ENCODE measurements at regions not wholly inside any gene's neighbourhood (a gene's known extent, or its start where the extent isn't known, plus 50 kb on each side); places are given as distances from the start of the nearest gene placed in this dataset.

- TF ChIP-seq ARNTL (CRISPR knock-in tag; IDR thresholded peaks at IDR 0.05; ENCODE audit: borderline replicate concordance, low read depth) = no peak
- TF ChIP-seq ZFP30 (CRISPR knock-in tag; IDR thresholded peaks at IDR 0.05) = no peak
- no peak for TF ChIP-seq ISL1 (CRISPR knock-in tag; IDR thresholded peaks at IDR 0.05)
- TF ChIP-seq ZFP3 (CRISPR knock-in tag; IDR thresholded peaks at IDR 0.05) = no peak
- TF ChIP-seq CSRNP3 (CRISPR knock-in tag; IDR thresholded peaks at IDR 0.05) = no peak
- no peak for TF ChIP-seq PATZ1 (CRISPR knock-in tag; IDR thresholded peaks at IDR 0.05; ENCODE audit: borderline replicate concordance)
- no peak for TF ChIP-seq ZNF70 (CRISPR knock-in tag; IDR thresholded peaks at IDR 0.05)
- TF ChIP-seq GLIS3 (CRISPR knock-in tag; IDR thresholded peaks at IDR 0.05) = no peak
- TF ChIP-seq CREB5 (CRISPR knock-in tag; IDR thresholded peaks at IDR 0.05; ENCODE audit: low read depth) = no peak
These were observed 545.3 kb downstream of the PLA2G4A start for GRCh38 chr1:187374082-187374481.

All from SK-N-SH treated with all-trans-retinoic acid at 6 μM for 48 hours (cell line).